DMS114 treated with DMSO at 0.1 percent for 48 hours (cell line): ENCODE measurements at regions not wholly inside any gene's neighbourhood (a gene's known extent, or its start where the extent isn't known, plus 50 kb on each side); places are given as distances from the start of the nearest gene placed in this dataset.
"Not testable (repeated sequence)": the region's sequence is repeated elsewhere in the genome, so short reads cannot be mapped to it uniquely, and the experiment has no call there.

Experiments used
- DNase-seq: peaks from one replicate; lab custom pipeline; 2025; ENCODE audit not compliant: unreplicated experiment; lab: John Stamatoyannopoulos, UW

DNA sequence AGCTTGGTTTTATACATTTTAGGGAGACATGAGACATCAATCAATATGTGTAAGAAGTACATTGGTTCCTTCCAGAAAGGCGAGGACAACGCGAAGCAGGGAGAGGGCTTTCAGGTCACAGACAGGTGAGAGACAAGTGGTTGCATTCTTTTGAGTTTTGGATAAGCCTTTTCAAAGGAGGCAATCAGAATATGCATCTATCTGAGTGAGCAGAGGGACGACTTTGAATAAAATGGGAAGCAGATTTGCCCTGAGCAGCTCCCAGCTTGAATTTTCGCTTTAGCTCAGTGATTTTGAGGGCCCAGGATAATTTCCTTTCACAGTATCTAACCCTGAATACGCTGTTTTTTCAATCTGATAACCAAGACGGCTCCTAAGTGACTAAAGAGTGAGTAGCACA is 82.5 kb upstream of the MYO3A start:
- no peak for DNase-seq

DNA sequence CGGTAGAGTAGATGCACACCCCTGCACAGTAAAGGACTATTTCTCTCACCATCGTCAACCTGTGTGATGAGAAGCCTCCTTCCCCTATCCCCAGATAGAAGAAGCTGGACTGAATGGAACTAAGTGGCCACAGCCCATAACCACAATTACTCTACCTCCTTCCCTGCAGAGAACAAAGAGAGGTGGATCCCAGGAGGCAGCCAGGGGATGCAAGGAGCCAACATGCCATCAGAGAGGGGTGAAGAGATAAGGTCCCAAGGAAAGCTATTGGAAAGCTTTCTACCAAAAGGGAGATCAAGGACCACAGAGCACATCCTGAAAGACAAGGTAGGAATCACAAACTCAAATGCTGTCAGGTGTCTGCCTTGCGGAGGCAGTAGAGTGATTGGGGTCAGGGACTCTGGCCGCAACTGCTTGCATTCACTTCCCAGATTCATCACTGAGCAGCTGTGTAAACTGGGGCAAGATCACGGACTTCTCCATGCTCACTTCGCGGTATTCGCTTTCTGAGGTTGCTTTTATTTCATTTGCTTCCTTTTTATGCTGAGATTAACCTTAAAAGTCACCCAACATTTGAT is 81.6 kb upstream of the MYO3A start:
- no peak for DNase-seq

- no peak for DNase-seq
Observed at GRCh38 chr10:25858076-25858475, 76.0 kb upstream of the MYO3A start.

- DNase-seq = no peak
Observed at GRCh38 chr10:25865267-25865666, 68.8 kb upstream of the MYO3A start.

DNA sequence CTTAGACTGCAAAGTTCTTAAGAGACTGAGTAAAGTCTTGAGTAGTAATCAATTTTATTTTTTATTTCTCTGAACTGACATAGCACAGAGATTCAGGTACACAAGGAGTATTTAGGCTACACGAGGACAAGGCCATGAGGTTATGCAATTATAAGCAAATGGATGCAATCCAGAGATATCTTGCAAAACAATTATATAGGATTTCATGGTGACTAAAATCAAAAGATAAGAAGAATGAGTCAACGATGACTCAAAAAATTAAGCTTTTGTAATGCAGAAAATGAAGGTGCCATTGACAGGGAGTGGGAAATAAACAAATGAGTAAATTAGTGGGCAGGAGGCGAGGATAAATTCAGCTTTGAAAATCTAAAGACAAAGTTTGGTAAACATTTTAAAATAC is 66.7 kb upstream of the MYO3A start:
- no peak for DNase-seq

DNA sequence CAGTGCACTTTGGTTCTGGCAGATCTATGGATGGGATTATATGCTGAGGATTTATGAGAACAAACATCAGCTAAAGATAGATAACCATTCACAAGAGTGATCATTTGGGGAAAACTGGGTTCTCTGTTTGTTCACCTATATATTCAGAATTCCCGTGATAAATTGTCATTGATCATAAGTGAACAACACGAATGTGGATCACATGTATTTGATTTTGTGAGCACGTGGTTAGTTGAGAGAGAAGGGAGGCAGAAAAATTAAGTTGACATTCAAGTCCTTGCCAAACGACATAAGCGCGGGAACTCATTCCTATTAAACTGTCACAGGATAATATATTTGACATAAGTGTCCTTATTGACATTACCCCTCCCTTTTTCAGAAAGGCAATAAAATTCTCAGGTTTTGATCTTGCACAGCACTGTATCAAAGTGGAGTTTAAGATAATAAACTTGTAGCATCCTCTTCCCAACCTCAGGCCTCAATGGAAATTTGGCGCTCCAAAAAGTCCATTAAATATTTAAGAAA is 64.9 kb upstream of the MYO3A start:
- DNase-seq = no peak

GRCh38 chr10:25869609-25870008 is 64.4 kb upstream of the MYO3A start:
- DNase-seq = no peak

DNA sequence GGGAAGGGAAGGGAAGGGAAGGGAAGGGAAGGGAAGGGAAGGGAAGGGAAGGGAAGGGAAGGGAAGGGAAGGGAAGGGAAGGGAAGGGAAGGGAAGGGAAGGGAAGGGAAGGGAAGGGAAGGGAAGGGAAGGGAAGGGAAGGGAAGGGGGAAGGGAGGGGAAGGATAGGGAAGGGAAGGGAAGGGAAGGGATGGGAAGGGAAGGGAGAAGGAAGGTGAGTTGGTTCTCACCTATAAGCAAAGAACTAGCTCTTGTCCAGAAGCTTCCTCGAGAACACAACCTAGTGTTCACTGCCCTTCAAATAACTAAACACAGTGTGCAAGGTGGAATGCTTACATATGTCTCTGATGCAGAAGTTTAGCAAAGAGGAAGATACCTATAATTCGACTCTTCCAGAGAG is 59.6 kb upstream of the MYO3A start:
- not testable (repeated sequence) for DNase-seq

DNA sequence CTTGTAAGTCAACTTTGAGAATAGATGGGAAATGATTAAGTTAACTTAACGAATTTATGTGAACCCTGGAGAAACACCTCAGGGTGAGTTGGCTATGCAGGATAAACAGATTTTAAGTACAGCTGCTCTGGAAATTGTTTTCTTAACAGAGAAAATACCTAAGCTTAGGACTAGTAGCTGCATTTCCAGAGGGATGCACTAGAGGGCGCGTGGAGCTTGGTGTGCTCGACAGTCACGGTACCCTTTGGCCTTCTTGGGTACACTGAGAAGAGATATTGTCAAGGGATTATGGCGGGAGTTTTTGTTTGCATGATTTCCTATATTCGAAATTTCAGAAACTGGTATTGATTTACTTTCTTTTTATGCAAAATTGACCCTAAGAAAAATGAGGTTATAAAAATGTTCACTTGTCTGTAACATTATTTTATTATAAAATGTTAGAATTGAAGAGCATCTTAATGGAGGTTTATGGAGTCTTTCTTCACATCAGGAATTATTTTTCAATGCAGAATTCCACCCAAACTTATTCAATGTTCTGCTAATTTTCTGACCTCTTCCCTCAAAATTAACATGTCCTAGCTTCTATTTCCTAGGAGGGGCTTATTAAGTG is 58.4 kb upstream of the MYO3A start:
- peak; percentile 81 for DNase-seq

- DNase-seq = no peak
Observed at GRCh38 chr10:25877296-25877695, 56.7 kb upstream of the MYO3A start.
